PC-9 (cell line): ENCODE measurements at regions not wholly inside any gene's neighbourhood (a gene's known extent, or its start where the extent isn't known, plus 50 kb on each side); places are given as distances from the start of the nearest gene placed in this dataset.

Experiments
- BruUV-seq: library from RNA; stranded (reverse); fragments of 400-500 nt; replicated peaks from 2 replicates; lab custom pipeline; 2021; lab: Mats Ljungman, UMichigan
- CTCF ChIA-PET: fragments of 300-600 bp; sonication (Branson Sonifier 250); formaldehyde crosslinking; loops from one replicate; lab custom pipeline; 2022; ENCODE audit warnings: antibody characterized with exemption; lab: Charles Lee
- POLR2A ChIA-PET: fragments of 300-600 bp; sonication (Branson Sonifier 250); formaldehyde crosslinking; loops from one replicate; lab custom pipeline; 2022; ENCODE audit warnings: antibody characterized with exemption; ENCODE audit not compliant: unreplicated experiment; lab: Charles Lee
- DNase-seq, 2 experiments: peaks; one replicate each; pipeline versions ENCODE4 v3.0.0 to v3.0.0-alpha.2; 2015 to 2022; ENCODE audit warnings: mixed read lengths in 1 of 2
- H2AFZ ChIP-seq: fragments of 200-600 bp; sonication (generic); 2 replicates; pipeline ENCODE4 v1.8.1; 2017; ENCODE audit warnings: antibody characterized with exemption
- H3F3A ChIP-seq: fragments of 200-600 bp; sonication (generic); 2 replicates; pipeline ENCODE4 v1.8.1; 2017; ENCODE audit warnings: antibody characterized with exemption, mild to moderate bottlenecking, low read depth; ENCODE audit not compliant: insufficient read depth
- H3K27ac ChIP-seq: fragments of 200-600 bp; sonication (generic); 2 replicates; pipeline ENCODE4 v1.6.1; 2016; ENCODE audit warnings: mixed run types
- H3K27me3 ChIP-seq: fragments of 200-600 bp; sonication (generic); 2 replicates; pipeline ENCODE4 v1.6.1; 2016; ENCODE audit warnings: low read depth, mixed run types; ENCODE audit not compliant: insufficient read depth
- H3K36me3 ChIP-seq: fragments of 200-600 bp; sonication (generic); 2 replicates; pipeline ENCODE4 v1.6.1; 2016; ENCODE audit warnings: low read depth, mixed run types
- H3K4me1 ChIP-seq: fragments of 200-600 bp; sonication (generic); replicated peaks from 2 replicates; pipeline ENCODE4 v1.6.1; 2016; ENCODE audit warnings: mixed run types; ENCODE audit not compliant: insufficient read depth
- H3K4me2 ChIP-seq: fragments of 200-600 bp; sonication (generic); 2 replicates; pipeline ENCODE4 v1.6.1; 2017; ENCODE audit warnings: mixed run types
- H3K4me3 ChIP-seq: fragments of 200-600 bp; sonication (generic); 2 replicates; pipeline ENCODE4 v1.6.1; 2016; ENCODE audit warnings: mixed run types
- H3K79me2 ChIP-seq: fragments of 200-600 bp; sonication (generic); 2 replicates; pipeline ENCODE4 v1.6.1; 2017; ENCODE audit warnings: low read depth, mixed run types
- H3K9me2 ChIP-seq: fragments of 200-600 bp; sonication (generic); 2 replicates; pipeline ENCODE4 v1.8.1; 2017; ENCODE audit warnings: mild to moderate bottlenecking; ENCODE audit not compliant: insufficient read depth
- H3K9me3 ChIP-seq: fragments of 200-600 bp; sonication (generic); 2 replicates; pipeline ENCODE4 v1.8.1; 2016; ENCODE audit warnings: low read depth; ENCODE audit not compliant: insufficient read depth
- H4K20me1 ChIP-seq: fragments of 200-600 bp; sonication (generic); 2 replicates; pipeline ENCODE4 v1.8.1; 2017; ENCODE audit not compliant: insufficient read depth
- CTCF ChIP-seq: fragments of 200-600 bp; sonication (generic); conservative IDR thresholded peaks from 2 replicates; pipeline ENCODE4 v1.6.1; 2017; ENCODE audit warnings: mixed run types, antibody characterized with exemption, mild to moderate bottlenecking, moderate library complexity
- EZH2 ChIP-seq: fragments of 200-600 bp; sonication (generic); IDR thresholded peaks from 2 replicates; pipeline ENCODE4 v1.8.0; 2017; ENCODE audit warnings: antibody characterized with exemption, low read depth
- intact Hi-C: fragments of 100-400 bp; cut with micrococcal nuclease; formaldehyde crosslinking; loops from one replicate; pipeline ENCODE4 v1.10.0; 2022; ENCODE audit not compliant: unreplicated experiment

- no peaks in the 10 kb centered on the region for H3F3A ChIP-seq
- DNase-seq: no peak
- H4K20me1 ChIP-seq: peaks cover 2% of the 10 kb centered on the region; the same call in 1 of the 2 replicates
- CTCF ChIA-PET: no interaction called here
- POLR2A ChIA-PET: no interaction called here
- H3K9me3 ChIP-seq: no peaks in the 10 kb centered on the region
- H2AFZ ChIP-seq: no peak overlapping the region
- H3K27me3 ChIP-seq: peaks cover 82% of the 10 kb centered on the region
- no peak overlapping the region for H3K4me2 ChIP-seq
- intact Hi-C loops: no loop called here
- no peaks in the 10 kb centered on the region for H3K36me3 ChIP-seq
- no peaks in the 10 kb centered on the region for H3K9me2 ChIP-seq
- no peak overlapping the region for H3K4me3 ChIP-seq
- H3K79me2 ChIP-seq: no peaks in the 10 kb centered on the region
- H3K4me1 ChIP-seq: no peaks in the 10 kb centered on the region
- H3K27ac ChIP-seq: no peak overlapping the region
- TF ChIP-seq EZH2 (no peak), CTCF (no peak)
- no TSS peak for BruUV-seq
These were observed 367.7 kb upstream of the IRX4 start for GRCh38 chr5:2250365-2250950.

GRCh38 chr5:2249442-2249841 is 366.7 kb upstream of the IRX4 start:
- BruUV-seq: no TSS peak
- Histone ChIP-seq H3K4me3 (no peak overlapping the region), H3K27ac (no peak overlapping the region), H4K20me1 (peaks cover 2% of the 10 kb centered on the region; the same call in 1 of the 2 replicates), H3K79me2 (no peaks in the 10 kb centered on the region), H3K4me1 (no peaks in the 10 kb centered on the region), H3K27me3 (peaks cover 72% of the 10 kb centered on the region), H3K9me2 (no peaks in the 10 kb centered on the region), H3K9me3 (no peaks in the 10 kb centered on the region), H3K36me3 (no peaks in the 10 kb centered on the region), H2AFZ (no peak overlapping the region), H3K4me2 (no peak overlapping the region), H3F3A (no peaks in the 10 kb centered on the region)
- ChIA-PET CTCF (no interaction called here), POLR2A (no interaction called here)
- intact Hi-C loops: no loop called here
- no peak for DNase-seq
- TF ChIP-seq CTCF: no peak
- no peak for TF ChIP-seq EZH2

- intact Hi-C loops: no loop called here
- Histone ChIP-seq H3K36me3 (no peaks in the 10 kb centered on the region), H3K9me2 (no peaks in the 10 kb centered on the region), H3K9me3 (no peaks in the 10 kb centered on the region), H3K4me2 (no peak overlapping the region), H3K79me2 (no peaks in the 10 kb centered on the region), H3K4me3 (no peak overlapping the region), H3K27me3 (peaks cover 70% of the 10 kb centered on the region), H3F3A (no peaks in the 10 kb centered on the region), H3K27ac (no peak overlapping the region), H2AFZ (no peak overlapping the region), H3K4me1 (no peaks in the 10 kb centered on the region), H4K20me1 (peaks cover 2% of the 10 kb centered on the region; the same call in 1 of the 2 replicates)
- ChIA-PET POLR2A (no interaction called here), CTCF (no interaction called here)
- BruUV-seq: no TSS peak
- no peak for DNase-seq
- TF ChIP-seq EZH2 (no peak), CTCF (no peak)
These were observed 366.3 kb upstream of the IRX4 start for GRCh38 chr5:2249026-2249425.
